ENCODE measurements at regions not wholly inside any gene's neighbourhood (a gene's known extent, or its start where the extent isn't known, plus 50 kb on each side); places are given as distances from the start of the nearest gene placed in this dataset.

DNA sequence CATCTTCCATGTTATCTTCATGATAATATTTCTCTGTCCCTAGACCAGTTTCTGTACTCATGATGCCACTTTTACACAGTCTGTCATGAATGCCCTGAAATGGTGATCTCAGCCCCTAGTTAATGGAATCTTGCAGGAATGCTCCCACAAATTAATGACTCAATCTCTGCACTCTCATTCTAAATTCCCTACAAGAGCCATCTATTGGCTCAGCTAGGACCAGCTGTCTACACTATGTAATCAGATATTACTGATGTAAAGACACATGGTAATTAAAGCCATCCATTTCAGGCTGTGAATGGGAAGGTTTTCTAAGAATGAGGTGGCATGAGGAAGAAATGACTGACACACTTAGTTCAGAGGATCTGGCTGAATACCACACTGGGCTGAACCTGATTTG lies 199.1 kb upstream of the KCND3 start:
- TF ChIP-seq POLR2A (IDR thresholded peaks at IDR 0.05; ENCODE audit: low read depth, low read length) (no peak), POLR2AphosphoS5 (IDR thresholded peaks at IDR 0.05; ENCODE audit: low read depth, low read length) (no peak)
